Rectal smooth muscle tissue (tissue), 1 donor: ENCODE measurements at regions not wholly inside any gene's neighbourhood (a gene's known extent, or its start where the extent isn't known, plus 50 kb on each side); places are given as distances from the start of the nearest gene placed in this dataset.
"Not testable (repeated sequence)": the region's sequence is repeated elsewhere in the genome, so short reads cannot be mapped to it uniquely, and the experiment has no call there.

Experiments used
- H3K27ac ChIP-seq: one replicate; pipeline ENCODE4 v1.7.0; 2013; ENCODE audit warnings: low read depth, low read length, inconsistent platforms
- H3K27me3 ChIP-seq: one replicate; pipeline ENCODE4 v1.7.0; 2013; ENCODE audit warnings: low read length; ENCODE audit not compliant: control insufficient read depth, insufficient read depth
- H3K36me3 ChIP-seq: one replicate; pipeline ENCODE4 v1.7.0; 2013; ENCODE audit warnings: low read length; ENCODE audit not compliant: control insufficient read depth, insufficient read depth
- H3K4me1 ChIP-seq: one replicate; pipeline ENCODE4 v1.7.0; 2013; ENCODE audit warnings: low read length; ENCODE audit not compliant: control insufficient read depth, insufficient read depth
- H3K4me3 ChIP-seq: one replicate; pipeline ENCODE4 v1.7.0; 2013; ENCODE audit warnings: low read length
- H3K9ac ChIP-seq: one replicate; pipeline ENCODE4 v1.7.0; 2013; ENCODE audit warnings: low read length

DNA sequence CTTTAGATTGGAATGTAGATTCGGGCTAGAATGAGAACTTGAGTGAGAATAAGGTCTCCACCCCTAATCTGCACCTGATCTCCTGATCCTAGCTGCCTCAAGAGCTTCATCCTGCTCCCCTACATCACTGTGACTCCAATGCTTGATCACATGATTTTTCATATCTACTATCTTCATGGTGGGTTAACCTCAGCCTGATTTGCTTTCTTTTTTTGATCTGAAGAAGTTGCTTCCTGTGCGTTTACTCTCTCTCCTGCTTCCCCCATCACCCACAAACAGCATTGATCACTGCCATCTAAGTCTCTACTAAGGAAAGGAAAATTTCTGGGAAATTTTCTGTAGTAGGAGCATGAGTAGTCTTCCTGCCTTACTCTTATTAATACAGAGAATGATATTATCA lies 1542.1 kb upstream of the SLC10A2 start:
- Histone ChIP-seq H3K9ac (no peak overlapping the region), H3K36me3 (no peaks in the 10 kb centered on the region), H3K4me1 (no peaks in the 10 kb centered on the region), H3K4me3 (no peak overlapping the region), H3K27me3 (no peaks in the 10 kb centered on the region), H3K27ac (no peak overlapping the region)

DNA sequence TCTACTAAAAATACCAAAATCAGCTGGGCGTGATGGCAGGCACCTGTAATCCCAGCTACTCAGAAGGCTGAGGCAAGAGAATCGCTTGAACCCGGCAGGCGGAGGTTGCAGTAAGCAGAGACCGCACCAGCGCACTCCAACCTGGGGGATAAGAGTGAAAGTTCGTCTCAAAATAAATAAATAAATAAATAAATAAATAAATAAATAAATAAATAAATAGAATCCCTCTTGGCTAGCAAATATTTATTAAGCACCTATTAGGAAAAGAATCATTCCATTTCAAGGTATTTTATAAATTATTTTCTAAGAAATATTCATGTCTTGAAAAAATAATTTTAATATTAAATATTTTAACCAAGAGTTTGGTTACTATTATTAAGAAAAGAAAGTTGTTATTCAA lies 1539.2 kb upstream of the SLC10A2 start:
- not testable (repeated sequence) for H3K27me3 ChIP-seq

DNA sequence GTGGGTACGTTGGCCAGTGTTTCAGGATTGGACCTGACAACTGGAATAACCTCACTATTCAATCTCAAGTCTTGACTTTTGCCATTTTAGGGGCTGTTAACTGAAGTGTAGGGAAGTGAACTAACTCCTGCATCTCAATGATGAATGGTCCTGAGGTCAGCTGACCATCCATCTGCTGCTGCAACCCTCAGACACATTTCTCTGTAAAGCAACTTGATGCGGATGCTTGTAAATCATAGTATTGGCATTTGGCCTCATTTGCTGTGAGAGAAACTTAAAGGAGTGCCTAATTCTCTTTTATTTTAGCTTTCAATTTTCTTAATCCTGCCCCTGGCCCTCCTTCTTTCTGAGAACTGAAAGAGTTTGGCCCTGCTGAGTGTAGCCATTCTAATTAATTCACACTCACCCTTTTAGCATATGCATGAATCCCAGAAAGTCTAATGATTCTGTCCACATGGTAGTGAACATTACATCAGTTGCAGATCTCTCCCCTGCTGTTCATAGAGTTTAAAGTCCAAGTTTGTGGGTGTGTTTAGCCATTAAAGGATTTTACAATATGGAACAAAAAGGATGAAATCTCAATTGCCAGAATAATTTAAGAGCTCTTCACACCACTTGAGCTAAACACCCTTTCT lies 1531.4 kb upstream of the SLC10A2 start:
- Histone ChIP-seq H3K4me3 (no peak overlapping the region), H3K9ac (no peak overlapping the region), H3K27me3 (no peaks in the 10 kb centered on the region), H3K27ac (no peak overlapping the region), H3K36me3 (no peaks in the 10 kb centered on the region), H3K4me1 (no peaks in the 10 kb centered on the region)

More for the DNA sequence above, 1539.2 kb upstream of the SLC10A2 start:
- H3K9ac ChIP-seq, H3K27ac ChIP-seq, H3K4me1 ChIP-seq, H3K4me3 ChIP-seq, H3K36me3 ChIP-seq: not testable (repeated sequence)

DNA sequence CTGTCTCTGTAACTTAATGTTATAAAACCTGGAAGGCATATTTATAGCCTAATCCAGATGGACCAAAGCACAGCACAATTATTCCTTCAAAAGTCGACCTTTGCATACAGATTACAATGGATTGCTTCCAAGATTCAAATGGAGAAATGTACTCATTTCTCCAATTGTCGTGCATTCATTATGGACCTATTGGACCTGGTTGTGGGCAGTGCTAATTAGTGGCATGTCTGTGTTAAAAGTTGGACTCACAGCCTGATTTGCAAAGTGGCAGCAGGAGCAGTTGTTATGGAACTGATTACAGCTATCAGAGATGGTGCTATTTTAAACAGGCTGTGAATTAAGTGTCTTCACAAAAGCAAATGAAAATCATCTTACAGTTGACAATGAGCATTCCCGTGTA lies 1529.3 kb upstream of the SLC10A2 start:
- Histone ChIP-seq H3K27ac (no peak overlapping the region), H3K36me3 (no peaks in the 10 kb centered on the region), H3K4me3 (no peak overlapping the region), H3K4me1 (no peaks in the 10 kb centered on the region), H3K9ac (no peak overlapping the region), H3K27me3 (no peaks in the 10 kb centered on the region)

DNA sequence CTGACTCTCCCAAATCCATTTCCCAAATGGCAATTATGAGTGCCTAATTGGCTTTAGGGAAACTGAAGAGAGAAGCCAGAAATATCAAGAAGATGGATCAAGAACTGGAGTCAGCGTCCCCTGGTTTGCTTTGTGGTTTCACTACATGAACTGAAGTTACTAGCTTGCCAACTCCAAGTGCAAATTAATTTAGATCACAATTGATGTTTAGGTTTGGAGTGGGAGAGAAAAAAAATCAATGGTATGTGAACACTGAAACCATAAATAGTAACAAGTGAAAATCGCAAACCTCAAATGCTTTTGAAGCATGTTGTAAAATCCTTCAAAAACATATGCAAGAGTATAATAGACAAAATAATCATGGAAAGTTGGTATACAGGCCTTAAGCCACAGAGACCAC lies 1528.6 kb upstream of the SLC10A2 start:
- H3K27ac ChIP-seq = no peak overlapping the region
- no peaks in the 10 kb centered on the region for H3K4me1 ChIP-seq
- no peak overlapping the region for H3K9ac ChIP-seq
- H3K27me3 ChIP-seq = no peaks in the 10 kb centered on the region
- no peaks in the 10 kb centered on the region for H3K36me3 ChIP-seq
- no peak overlapping the region for H3K4me3 ChIP-seq

DNA sequence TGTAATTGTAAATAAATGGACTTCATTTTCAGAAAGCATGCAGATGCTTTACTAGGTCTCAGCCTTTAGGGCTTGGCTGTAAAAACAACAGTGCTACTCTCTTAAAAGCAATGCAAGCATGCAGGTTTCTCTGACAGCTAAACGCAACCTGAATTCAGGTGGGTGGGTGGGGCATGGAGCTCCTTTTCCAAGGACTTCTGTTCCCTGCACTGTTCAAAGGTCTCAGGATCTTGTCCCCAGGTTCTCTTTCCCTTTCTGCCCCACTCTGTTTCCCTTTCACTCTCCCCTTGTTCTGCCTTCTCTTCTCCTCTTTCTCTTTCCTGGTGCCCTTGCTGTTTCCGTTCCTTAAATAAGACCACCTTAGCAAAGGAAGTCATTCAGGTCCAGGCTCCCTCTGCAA lies 1527.5 kb upstream of the SLC10A2 start:
- H3K4me1 ChIP-seq = no peaks in the 10 kb centered on the region
- H3K9ac ChIP-seq = no peak overlapping the region
- H3K4me3 ChIP-seq = no peak overlapping the region
- H3K27ac ChIP-seq = no peak overlapping the region
- no peaks in the 10 kb centered on the region for H3K27me3 ChIP-seq
- H3K36me3 ChIP-seq = no peaks in the 10 kb centered on the region

DNA sequence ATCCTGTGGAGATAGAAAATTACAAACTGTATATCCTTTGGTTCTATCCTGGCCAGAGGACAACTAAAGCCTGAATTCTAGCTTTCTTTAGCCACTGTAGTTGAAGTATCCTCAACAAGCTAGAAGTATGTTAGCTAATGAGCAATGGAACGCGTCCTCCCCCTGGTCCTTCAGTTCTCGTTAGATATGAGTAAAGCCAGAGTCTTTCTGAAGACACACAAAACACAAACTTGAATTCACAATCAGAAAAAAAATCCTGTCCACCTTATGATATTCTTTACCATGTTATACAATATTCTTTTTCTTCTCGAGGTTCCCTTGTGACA lies 1527.0 kb upstream of the SLC10A2 start:
- H3K36me3 ChIP-seq = no peaks in the 10 kb centered on the region
- no peaks in the 10 kb centered on the region for H3K27me3 ChIP-seq
- H3K27ac ChIP-seq = no peak overlapping the region
- no peaks in the 10 kb centered on the region for H3K4me1 ChIP-seq
- no peak overlapping the region for H3K4me3 ChIP-seq
- H3K9ac ChIP-seq = no peak overlapping the region

DNA sequence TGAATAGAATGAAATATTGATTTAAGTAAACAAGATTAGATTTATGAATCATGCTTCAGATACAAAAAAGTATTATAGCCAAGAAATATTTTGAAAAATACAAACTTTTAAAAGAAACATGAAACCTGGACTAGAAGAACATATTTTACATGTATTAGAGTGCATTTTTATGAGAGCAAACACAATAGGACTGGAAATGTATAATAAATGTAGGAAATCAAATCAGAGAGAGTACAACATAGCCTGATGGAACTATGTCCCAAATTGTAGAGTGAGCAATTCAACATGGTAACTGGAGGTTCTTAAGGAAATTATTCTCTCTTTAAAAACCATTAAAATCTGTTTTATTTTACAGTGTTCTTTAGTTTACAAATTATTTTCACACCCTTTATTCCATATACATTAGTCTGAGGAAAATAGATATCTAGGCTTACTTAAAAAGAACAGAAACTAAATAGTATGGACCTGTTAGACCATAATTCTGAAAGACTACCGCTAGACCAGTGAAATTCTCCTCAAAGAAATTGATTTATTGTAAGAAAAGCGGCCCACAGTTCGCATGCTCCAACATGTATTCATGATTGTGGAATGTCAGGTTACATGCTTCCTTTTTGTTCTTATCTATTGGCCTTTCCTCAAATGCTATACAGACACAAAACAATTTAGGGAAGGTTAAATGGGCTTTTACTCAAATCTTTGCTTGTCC lies 1526.5 kb upstream of the SLC10A2 start:
- H3K27me3 ChIP-seq = no peaks in the 10 kb centered on the region
- H3K4me3 ChIP-seq = no peak overlapping the region
- H3K4me1 ChIP-seq = no peaks in the 10 kb centered on the region
- no peak overlapping the region for H3K9ac ChIP-seq
- no peak overlapping the region for H3K27ac ChIP-seq
- H3K36me3 ChIP-seq = no peaks in the 10 kb centered on the region

DNA sequence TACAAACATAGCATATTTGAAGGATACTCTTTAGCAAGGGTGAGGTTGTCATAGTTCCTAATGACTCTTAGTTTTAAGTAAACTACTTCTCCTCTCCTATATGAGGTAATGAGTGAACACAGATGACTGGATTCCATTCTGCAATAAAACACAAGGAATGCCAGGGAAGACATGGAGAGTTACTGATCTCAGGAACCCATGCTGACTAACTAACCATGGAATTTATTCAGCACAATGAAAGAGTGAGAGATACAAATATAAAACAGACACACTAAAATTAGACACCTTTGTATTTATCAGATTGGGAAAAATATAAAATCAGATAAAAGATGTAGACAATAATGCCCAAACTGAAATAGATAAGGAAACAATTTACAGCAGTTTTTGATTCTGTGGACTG lies 1525.9 kb upstream of the SLC10A2 start:
- Histone ChIP-seq H3K9ac (no peak overlapping the region), H3K4me3 (no peak overlapping the region), H3K4me1 (no peaks in the 10 kb centered on the region), H3K27me3 (no peaks in the 10 kb centered on the region), H3K27ac (no peak overlapping the region), H3K36me3 (no peaks in the 10 kb centered on the region)

DNA sequence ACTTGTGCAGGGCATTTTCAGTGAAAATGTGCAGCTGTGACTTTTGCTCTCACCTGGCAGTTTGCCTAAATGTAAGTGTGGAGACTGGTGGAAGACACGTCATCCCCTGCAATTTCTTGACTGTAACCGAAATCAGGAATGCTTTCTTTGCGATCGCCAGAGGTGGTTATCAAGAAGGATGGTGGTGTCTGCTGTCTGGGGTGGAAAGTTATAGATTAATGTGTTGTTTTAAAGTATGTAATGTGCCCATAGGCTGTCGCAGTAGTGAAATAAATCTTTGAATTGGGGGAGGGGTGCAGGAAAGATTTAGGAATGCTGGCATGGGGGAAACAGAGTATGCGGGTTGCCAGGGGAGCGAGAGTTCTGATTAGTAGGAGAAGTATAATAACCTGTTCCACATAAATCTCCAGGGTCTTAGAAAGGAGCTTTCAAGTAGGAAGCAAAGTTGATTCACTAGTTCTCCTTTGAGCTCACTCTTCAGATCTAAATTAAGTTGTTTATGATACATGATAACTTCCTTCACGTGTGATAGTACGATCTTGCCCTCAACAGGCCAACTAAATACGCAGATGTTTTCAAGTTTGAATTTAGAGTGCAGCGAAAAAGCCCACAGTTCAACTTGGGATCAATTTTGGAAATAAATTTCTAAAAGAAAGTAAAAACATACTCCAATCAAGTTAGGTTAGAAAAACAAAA lies 1520.0 kb upstream of the SLC10A2 start:
- Histone ChIP-seq H3K4me1 (no peaks in the 10 kb centered on the region), H3K36me3 (no peaks in the 10 kb centered on the region), H3K27me3 (no peaks in the 10 kb centered on the region), H3K27ac (no peak overlapping the region), H3K4me3 (no peak overlapping the region), H3K9ac (no peak overlapping the region)

DNA sequence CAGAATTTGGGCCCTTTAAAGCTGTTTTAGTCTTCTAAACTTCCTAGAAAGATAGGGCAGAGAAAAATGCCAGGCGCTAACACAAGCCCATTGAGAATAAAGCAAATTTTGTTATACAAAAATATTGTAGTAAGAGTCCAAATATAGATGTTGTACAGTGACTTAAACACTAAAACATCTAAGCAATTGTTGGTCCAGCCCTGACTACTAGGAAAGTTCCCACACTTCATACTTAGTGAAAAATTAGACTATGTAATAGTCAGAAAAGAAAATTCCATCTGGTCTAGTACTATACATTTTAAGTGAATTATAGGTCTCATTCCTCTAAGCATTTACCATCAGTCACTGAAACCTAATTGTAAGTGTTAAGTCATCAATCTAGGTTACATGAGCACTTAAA lies 1518.3 kb upstream of the SLC10A2 start:
- Histone ChIP-seq H3K27me3 (no peaks in the 10 kb centered on the region), H3K4me1 (no peaks in the 10 kb centered on the region), H3K9ac (no peak overlapping the region), H3K36me3 (no peaks in the 10 kb centered on the region), H3K27ac (no peak overlapping the region), H3K4me3 (no peak overlapping the region)

DNA sequence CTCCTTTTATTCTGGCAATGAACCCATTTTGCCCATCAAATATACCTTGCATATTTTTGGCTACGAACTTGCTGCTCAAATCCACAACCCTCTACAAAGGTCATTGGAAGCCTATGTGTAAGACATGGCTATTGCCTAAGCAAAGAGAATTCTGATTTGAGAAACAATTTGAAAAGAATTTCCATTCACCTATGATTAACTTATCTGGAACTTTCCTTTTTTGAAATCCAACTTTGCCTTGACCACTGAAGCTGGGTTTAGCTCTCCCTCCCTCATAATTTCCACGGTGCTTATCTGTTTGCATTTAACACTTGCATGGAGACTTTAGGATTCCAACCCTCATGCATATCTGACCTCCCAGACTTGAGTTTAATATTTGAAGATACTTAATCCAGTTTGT lies 1514.7 kb upstream of the SLC10A2 start:
- no peak overlapping the region for H3K9ac ChIP-seq
- H3K4me1 ChIP-seq = no peaks in the 10 kb centered on the region
- H3K27ac ChIP-seq = no peak overlapping the region
- no peaks in the 10 kb centered on the region for H3K36me3 ChIP-seq
- no peak overlapping the region for H3K4me3 ChIP-seq
- H3K27me3 ChIP-seq = no peaks in the 10 kb centered on the region
